Hematopoietic multipotent progenitor cell treated with erythropoietin and hydrocortisone succinate and interleukin-3 and kit ligand, for 15 days (in vitro differentiated cells): ENCODE measurements at regions not wholly inside any gene's neighbourhood (a gene's known extent, or its start where the extent isn't known, plus 50 kb on each side); places are given as distances from the start of the nearest gene placed in this dataset.
"Not testable (repeated sequence)": the region's sequence is repeated elsewhere in the genome, so short reads cannot be mapped to it uniquely, and the experiment has no call there.

ENCODE experiments used
- DNase-seq: peaks from one replicate; pipeline ENCODE4 v3.0.0-alpha.2; 2015; ENCODE audit warnings: low spot score

DNA sequence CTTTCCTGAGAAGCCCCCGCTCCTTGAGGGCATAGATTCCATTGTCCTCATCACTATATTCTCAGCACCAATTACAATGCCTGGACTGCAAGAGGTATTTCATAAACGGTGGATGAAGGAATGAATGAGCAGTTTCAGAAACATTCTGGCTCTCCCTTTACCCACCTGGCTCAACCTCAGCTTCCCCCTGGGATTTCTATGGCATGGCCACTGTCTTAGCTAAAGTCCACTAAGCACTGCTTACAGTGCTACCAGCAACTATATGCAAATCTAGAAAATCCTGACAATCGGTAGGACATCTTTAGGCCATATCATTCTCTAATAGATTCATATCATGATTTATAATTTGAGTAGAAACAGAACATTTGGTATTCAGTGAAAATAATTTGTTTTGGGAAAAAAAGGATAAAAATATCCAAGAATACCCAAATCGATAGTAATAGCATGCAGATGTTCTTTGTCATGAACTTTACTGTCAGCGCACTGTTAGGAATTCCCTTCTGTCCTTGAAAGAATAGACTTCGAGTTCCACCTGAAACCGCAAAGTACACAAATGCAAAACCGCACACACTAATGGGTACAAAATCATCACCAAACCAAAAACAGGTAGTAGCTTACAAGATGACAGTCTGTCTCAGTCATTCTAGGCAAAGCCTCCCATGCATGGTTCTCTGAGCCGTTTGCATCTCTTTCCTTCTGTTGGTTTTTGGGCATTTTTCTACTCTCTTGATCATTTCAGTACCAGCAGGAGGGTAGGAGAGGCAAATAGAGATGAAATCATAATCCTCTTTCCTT lies 303.6 kb upstream of the ID2 start:
- DNase-seq, result no peak

DNA sequence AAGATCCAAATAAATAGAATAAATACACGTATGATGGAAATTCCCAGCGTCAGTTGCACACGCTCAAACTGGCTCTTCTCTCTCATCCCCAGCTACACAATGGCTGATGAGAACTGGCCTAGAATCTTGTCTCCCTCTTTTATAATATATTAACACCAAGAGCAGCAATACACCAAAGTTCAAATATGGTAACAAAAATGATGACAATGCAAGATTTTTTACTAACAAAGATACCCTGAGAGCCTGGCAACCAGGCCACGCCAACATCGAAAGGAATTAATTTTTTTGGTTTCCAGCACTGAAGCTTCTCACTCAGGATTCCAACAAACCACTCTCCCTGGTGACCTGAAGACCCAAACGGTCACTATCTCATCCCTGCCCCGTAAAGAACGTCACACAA lies 302.7 kb upstream of the ID2 start:
- DNase-seq, result no peak

DNA sequence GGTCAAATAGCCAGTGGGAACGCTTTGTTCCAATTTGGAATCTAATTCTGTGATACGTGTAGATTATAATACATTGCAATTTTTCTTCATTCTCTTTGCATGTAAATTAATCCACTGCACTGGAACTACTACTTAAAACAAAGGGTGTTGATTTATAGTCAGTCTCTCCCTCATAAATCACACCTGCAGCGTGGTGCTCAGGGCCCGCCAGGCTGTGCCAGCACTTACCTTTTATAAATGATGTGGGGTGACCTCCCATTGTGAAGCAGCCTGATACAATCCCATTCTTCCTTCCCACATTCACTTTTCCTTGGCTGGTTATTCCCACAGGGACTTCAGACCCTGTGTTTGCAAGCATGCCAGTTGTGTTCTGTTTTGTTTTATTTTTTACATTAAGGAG lies 302.3 kb upstream of the ID2 start:
- DNase-seq, result no peak

DNA sequence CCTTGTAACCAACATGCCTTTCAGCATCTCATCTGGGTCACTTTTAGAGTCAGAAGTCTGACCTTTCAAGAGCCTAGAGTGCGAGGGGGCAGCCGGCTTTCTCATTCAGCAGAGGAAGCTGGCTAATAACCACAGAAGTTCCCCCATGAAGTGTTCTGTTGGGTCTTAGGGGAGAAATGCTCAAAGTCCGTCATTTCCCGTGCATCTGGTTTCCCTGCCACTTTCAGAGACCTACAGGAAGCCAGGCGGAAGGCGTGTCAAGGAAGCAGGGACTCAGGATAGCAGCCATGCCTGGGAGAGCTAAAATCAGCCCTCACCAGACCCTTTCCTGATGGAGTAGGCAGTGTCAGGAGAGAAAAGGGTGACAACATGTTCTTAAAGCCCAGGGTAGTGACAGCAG lies 301.8 kb upstream of the ID2 start:
- DNase-seq, result no peak

DNA sequence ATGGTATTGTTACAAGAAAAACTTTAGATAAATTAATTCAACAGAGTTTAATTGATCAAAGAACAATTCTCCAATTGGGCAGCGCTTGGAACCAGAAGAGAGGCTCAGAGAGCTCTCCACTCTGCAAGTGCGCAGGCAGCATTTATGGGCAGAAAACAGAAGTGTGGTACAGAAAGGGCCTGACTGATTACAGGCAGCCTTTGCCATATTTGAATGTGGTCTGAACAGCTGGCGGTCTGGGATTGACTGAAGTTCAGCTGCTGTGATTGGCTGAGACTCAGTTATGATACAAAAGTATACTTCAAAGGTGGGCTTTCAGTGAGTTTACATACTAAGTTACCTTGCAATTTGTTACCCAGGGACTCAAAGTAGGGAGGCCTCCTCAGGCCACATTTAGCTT lies 301.3 kb upstream of the ID2 start:
- no peak for DNase-seq

DNA sequence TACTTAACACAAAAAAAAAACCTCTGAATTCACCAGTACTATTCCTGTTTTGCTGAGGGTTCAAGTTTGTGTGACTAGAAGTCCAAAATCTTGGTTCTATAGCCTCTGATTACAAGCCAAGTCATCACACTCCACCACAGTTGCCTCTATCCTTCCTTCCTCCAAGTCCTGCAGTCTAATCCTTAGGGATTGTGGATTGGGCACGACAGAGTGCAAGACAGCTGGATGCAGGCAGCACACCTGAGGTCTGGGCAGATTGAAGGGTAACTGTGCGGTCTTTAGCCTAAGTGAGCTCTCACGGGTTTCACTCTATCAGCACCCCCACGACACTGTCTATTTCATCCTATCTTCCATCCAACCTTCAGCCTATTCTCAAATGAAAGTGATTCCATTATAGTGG lies 299.4 kb upstream of the ID2 start:
- DNase-seq, result no peak

DNA sequence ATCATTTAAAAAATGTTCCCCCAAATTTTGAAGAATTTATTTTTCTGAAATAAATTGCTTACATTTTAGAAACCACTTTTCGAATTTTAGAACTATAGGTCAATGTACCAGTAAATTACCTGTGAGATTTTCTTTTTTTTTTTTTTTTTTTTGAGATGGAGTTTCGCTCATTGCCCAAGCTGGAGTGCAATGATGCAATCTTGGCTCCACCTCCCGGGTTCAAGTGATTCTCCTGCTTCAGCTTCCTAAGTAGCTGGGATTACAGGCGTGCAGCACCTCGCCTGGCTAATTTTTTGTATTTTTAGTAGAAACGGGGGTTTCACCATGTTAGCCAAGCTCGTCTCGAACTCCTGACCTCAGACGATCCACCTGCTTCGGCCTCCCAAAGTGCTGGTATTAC lies 295.1 kb upstream of the ID2 start:
- not testable (repeated sequence) for DNase-seq

DNA sequence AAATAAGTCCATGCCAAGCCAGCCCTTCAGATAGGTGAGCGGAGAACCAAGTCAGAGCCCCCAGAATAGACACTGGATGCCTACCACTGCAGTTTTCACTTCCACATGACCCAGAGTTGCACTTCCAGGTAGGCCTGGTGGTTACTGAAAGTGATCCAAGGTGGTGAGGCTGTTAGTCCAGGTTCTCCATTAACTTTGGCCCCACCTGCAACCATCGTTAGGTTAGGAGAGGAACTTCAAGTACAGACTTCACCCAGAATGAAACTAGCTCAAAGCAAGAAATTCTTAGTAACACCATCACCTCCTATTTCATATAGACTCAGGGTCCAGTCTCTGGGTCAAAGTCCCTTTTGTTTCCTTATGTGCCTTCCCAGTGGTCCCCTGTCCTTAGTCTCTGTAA lies 293.1 kb upstream of the ID2 start:
- DNase-seq, result no peak

DNA sequence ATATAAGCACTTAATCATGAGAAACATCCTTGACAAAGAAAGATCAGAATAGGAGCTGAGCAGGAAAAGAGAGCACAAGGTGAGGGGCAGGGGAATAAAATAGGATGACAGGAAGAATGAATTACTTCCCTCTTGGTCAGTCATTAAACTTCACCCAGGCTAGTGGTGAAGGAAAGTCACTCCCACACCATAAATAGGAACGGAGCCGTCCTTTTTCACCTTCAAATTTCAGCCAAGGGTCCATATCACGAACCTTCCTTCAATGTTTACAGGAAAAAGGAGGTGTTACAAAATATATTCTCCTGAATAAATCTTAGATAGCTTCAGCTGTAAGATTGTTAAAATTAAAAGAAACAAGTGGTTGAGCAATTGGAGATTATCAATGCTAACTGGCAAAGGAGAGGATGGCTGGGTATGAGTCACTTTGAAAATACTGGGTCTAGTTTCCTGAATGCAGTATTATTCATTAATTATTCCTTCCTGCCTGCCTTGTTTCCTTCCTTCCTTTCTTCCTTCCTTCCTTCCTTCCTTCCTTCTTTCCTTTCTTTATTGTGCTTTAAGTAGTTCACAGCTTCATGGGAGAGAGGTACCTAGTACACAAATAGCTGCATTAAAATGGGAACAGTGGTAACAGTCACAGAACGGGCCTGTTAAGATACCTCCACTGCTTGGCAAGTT lies 292.3 kb upstream of the ID2 start:
- no peak for DNase-seq

DNA sequence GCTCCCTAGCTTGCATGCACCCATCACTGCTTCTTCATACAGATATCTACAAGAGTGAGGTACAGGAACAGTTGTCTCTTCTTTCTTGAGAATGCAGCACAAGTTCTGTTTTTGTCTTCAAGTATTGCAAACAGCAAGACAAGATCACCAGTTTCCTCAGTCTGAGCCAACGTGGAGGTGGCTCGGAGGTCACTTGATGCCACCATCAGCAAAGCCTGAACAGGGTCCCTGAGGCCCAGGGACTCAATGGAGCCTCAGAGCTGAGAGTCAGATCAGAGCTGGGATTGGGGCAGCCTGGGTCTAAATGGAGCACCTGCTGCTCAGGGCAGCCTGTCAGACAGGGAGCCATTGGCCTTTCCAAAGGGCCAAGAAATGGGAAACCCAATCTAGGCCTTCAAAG lies 290.7 kb upstream of the ID2 start:
- no peak for DNase-seq

DNA sequence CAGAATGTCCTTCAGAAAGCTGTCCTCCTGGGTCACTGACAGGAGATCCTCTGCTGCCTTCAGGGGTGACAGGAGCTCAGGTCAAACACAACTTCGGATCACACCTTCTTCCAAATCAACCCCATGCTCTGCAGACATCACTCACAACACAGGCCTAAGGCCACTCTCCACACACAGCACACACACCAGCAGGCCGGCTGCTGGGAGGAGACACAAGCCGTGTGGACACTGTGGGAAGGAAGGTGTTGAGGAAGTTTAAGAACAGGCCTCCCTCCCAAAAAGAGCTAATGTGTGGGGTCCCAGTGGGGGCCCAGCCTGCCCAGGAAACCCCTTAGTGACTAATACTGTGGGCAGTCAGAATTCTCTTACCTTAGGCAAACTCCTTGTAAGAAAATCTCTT lies 290.3 kb upstream of the ID2 start:
- DNase-seq, result no peak

DNA sequence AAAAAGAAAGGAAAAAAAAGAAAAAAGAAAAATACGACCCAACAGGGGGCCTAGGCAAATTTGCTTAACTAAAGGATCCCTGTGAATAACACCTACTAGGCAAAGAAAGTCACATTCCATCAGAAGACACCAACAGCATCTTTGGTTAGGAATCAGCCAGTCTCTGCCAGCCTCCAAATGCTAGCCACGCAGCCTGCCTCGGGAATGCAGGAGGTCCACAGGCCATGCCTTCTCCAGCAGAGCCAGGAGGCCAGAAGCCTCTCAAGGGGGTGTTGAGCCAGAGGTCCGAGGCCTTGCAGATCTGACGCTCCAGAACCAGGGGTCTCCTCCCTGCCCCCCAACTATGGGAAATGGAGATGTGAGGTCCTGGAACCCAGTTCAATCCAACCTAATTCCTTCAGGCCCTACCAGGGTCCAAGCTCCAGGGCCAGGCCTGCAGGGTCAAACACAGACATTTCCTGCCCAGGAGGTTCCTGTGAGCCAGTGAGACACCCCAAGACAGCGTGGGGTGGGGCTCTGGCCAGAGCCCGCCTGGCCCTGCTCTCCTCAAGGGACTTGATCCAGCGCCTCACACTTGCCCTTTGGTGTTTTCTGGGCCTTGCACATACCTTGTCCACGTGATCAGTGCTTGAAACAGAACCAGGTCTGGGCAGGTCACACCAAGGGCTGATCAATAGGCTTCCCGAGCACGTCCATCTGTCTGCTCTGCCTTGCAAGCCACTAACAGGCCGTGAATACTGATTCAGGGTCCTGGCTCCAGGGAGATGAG lies 289.6 kb upstream of the ID2 start:
- DNase-seq, result no peak

DNA sequence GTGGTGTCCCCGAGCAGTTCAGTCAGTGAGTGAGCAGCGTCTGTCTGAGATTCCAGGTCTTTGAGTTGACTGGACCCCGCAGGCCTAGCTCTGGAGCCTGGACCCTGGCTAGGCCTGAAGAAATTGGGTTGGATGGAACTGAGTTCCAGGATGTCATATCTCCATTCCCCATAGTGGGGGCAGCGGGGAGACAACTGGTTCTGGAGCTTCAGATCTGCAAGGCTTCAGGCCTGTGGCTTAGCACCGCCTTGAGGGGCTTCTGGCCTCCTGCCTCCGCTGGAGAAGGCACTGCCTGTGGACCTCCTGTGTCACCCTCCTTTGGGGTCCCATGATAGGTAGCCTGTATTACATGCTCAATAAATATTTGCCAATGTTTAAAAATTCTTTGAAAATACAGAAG lies 288.4 kb upstream of the ID2 start:
- DNase-seq, result no peak

DNA sequence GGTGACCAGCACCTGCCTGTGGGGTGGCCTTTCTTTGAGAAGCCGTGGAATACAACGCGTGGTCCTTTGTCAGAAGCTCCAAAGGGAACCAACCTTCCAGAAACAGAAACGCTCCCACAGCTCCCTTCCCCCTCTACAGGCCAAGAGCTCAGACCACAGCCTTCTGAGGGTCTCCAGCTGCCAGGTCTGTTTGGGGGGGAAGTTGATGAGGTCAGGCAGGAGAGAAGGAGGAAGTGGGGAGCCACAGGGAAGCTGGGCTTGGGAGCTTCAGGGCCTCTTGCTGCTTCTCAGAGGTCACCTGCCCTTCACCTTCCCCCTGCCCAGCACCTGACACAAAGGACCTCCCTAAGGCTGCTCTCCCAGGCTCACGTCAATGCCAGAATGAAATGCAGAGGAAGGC lies 287.7 kb upstream of the ID2 start:
- no peak for DNase-seq

DNA sequence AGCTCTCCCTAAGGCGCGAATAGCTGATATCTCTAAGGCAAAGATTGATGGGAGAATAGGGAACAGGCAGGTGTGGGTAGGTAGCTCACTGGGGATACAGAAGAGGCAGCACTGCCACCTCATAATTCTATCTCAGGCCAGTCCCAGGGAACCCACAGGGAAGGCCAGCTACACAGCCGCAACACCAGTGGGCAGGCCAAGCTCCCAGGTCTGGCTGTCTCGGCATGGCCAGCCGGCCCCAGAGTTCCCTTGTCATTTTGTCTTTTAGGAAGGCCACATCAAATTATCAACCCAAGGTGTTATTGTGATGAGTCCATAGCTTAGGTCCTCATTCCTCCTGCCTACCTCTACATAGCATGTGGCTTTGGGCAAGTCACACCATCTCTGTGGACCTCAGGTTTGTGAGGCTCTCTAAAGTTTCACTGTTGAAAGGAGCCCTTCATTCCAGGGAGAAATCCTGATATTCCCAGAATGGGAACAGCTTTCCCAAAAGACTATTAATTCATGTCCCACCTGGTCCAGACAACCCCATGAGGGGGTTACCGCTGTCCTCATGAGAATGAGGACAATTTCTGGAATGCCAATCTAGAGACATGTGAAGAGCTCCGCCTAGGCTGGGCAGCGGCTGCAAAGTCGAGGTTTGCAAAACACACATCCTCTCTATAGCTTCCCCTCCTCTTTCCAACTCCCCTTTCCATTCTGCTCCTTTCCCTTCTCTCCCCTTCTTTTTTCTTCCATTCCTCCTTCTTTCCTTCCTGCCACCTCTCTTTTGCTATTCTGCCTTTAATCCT lies 287.1 kb upstream of the ID2 start:
- DNase-seq, result no peak

DNA sequence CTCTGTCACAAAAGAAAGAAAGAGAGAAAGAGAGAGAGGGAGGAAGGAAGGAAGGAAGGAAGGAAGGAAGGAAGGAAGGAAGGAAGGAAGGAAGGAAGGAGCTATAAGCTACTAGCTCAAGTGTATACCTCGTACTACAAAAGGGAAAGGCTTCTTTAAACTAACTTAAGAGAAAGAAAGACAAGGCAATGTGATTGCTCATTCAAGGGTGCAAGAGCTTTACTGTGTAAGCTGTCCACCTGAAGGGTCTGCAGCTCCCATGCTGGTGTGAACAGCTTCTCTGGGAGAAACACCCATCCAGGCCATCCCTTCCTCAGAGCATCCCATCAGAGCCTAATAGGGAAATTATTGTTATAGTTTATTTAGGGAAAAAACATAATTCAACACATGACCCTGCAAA lies 286.1 kb upstream of the ID2 start:
- no peak for DNase-seq

DNA sequence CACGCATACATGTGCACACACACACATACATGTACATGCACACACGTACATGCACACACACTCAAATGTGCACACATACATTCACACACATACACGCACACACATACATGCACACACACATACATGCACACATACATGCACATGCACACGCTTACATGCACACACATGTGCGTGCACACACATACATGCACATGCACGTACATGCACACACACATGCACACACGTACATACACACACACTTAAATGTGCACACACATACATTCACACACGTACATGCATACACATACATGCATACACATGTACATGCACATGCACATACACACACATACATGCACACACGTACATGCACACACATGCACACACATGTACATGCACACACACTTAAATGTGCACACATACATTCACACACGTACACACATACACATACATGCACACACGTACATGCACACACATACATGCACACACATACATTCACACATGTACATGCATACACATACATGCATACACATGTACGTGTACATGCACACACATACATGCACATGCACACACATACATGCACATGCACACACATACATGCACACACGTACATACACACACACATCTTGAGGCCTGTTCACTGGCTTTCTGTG lies 283.7 kb upstream of the ID2 start:
- no peak for DNase-seq

DNA sequence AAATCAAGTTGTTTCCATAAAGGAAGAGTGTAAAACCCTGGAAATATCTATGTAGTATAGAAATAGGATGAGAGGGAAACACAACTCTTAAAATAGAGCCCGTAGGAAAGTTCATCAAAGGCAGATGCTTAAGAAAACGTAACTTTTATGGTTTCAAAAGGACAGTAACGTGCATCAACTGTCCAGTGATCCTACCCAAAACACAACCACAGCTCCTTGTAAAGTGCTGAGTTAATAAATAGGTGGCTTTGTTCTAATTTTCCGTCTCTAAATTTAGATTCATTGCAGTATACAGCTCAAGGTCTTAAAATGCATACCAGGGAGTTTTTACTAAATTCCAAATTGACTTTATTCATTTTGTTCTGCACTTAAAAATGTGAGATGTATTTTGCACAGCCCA lies 282.1 kb upstream of the ID2 start:
- no peak for DNase-seq

DNA sequence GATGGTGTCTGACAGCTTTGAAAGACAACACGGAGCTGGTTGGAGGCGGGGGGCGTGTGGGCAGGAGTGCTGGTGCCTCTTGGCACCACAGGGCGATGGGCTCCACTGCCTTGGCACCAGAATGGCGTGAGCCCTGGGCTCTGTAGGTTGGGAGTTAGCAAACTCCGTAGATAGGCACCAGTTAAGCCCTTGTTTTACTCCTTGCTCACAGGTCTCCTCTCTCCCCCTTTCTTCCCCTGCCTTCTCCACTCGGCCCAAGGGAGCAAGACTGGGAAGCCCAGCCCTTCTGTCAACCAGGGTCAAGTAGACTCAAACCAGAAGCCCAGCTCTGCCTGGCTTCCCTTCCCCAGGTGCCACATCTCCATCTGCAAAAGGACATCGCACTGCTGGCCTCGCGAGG lies 281.7 kb upstream of the ID2 start:
- no peak for DNase-seq

DNA sequence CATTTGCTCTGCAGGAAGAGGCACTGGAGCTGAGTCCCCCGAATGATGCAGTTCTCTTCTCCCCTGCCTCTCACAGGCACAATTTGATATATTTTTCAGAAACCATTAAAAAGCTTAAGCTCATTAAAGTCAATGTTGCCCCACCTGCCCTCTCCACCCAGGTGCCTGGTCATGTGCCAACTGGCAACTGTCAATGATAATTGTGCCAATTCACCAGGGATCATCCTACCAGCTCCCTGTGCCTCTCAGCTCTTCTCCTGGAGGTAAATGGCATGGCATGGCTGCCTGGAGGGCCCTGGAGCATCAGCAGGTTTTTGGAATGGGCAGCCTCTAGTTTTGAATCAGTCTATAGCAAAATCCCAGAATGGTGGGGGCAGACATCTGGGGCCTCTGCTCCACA lies 279.6 kb upstream of the ID2 start:
- DNase-seq, result no peak

DNA sequence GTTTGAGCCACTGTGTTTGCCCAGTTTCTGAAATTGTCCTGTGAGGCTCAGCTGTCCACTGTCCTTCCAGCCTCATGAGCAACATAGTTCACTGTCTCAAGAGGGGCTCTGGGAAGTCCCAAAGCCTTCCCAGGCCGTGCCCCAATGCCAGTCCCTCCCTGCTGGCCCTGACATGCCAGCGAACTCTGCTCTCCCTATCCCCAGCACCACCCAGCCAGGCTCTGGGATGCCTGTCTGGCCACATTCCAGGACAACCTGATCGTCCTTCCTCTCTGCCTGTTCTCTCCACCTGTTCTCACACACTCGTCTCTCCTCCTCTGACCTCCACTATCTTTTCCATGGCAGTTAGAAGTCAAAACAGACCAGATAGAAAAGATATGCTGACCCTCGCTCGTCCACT lies 278.0 kb upstream of the ID2 start:
- no peak for DNase-seq

DNA sequence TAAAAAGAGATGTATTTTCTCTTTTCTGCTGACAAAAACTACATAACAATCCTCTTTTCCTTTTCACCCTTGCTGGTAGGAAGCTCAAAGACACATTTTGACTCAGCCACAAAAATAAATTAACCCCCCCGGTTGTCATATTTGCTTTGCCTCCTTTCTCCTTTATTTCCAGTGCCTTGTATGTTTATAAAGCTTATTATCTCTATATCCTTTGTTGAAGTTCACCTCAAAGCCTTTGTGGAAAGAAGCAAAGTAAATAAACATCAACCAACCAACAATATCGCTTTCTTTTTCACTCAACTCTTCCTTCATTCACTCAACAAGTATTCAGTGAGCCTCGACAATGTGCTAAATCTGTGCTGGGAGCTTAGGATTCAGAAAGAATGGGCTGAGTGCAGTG lies 276.5 kb upstream of the ID2 start:
- DNase-seq, result no peak
